Skin epidermis (tissue), 12 donors: ENCODE measurements at regions not wholly inside any gene's neighbourhood (a gene's known extent, or its start where the extent isn't known, plus 50 kb on each side); places are given as distances from the start of the nearest gene placed in this dataset.
"Not testable (repeated sequence)": the region's sequence is repeated elsewhere in the genome, so short reads cannot be mapped to it uniquely, and the experiment has no call there.

Source experiments
- H3K27ac ChIP-seq, 21 experiments: fragments of 200-600 bp; sonication (generic) in 11 of 21; one replicate each; pipeline ENCODE4 v1.5.0; 2020; ENCODE audit warnings: mild to moderate bottlenecking in 3 of 21, inconsistent platforms in 2 of 21, moderate library complexity in 2 of 21
- H3K4me3 ChIP-seq, 7 experiments: fragments of 200-600 bp; sonication (generic) in 2 of 7; one replicate each; pipeline ENCODE4 v1.5.0; 2020; ENCODE audit warnings: inconsistent platforms in 2 of 7, mild to moderate bottlenecking in 2 of 7, moderate library complexity in 1 of 7

GRCh38 chr1:29417147-29417858, 181.0 kb downstream of the PTPRU start:
- Histone ChIP-seq H3K4me3 (no peak overlapping the region), H3K27ac (no peak overlapping the region)

- Histone ChIP-seq H3K27ac (no peak overlapping the region), H3K4me3 (no peak overlapping the region)
These were observed 180.2 kb downstream of the PTPRU start for GRCh38 chr1:29416267-29417146.

GRCh38 chr1:29415861-29416260, 179.5 kb downstream of the PTPRU start:
- H3K27ac ChIP-seq = no peak overlapping the region
- no peak overlapping the region for H3K4me3 ChIP-seq

GRCh38 chr1:29415156-29415830, 179.0 kb downstream of the PTPRU start:
- Histone ChIP-seq H3K27ac (no peak overlapping the region), H3K4me3 (no peak overlapping the region)

- Histone ChIP-seq H3K27ac (no peak overlapping the region), H3K4me3 (no peak overlapping the region)
These were observed 177.8 kb downstream of the PTPRU start for GRCh38 chr1:29414086-29414485.

- no peak overlapping the region for H3K4me3 ChIP-seq
- no peak overlapping the region for H3K27ac ChIP-seq
These were observed 177.3 kb downstream of the PTPRU start for GRCh38 chr1:29413661-29414060.

- Histone ChIP-seq H3K27ac (peak overlapping the region in 1 of 21 experiments; percentile 14), H3K4me3 (no peak overlapping the region)
These were observed 176.3 kb downstream of the PTPRU start for GRCh38 chr1:29412591-29412990.

- H3K27ac ChIP-seq = no peak overlapping the region
- no peak overlapping the region for H3K4me3 ChIP-seq
These were observed 174.2 kb downstream of the PTPRU start for GRCh38 chr1:29410476-29410875.

GRCh38 chr1:29409616-29410015, 173.3 kb downstream of the PTPRU start:
- no peak overlapping the region for H3K27ac ChIP-seq

GRCh38 chr1:29408831-29409605, 172.7 kb downstream of the PTPRU start:
- H3K27ac ChIP-seq = no peak overlapping the region
- H3K4me3 ChIP-seq = no peak overlapping the region

More at GRCh38 chr1:29409616-29410015, 173.3 kb downstream of the PTPRU start:
- no peak overlapping the region for H3K4me3 ChIP-seq

GRCh38 chr1:29406814-29407213, 170.5 kb downstream of the PTPRU start:
- Histone ChIP-seq H3K4me3 (no peak overlapping the region), H3K27ac (no peak overlapping the region)

GRCh38 chr1:29400203-29400602, 163.9 kb downstream of the PTPRU start:
- not testable (repeated sequence) for H3K4me3 ChIP-seq

GRCh38 chr1:29399465-29399864, 163.1 kb downstream of the PTPRU start:
- H3K27ac ChIP-seq = no peak overlapping the region

More at GRCh38 chr1:29400203-29400602, 163.9 kb downstream of the PTPRU start:
- not testable (repeated sequence) for H3K27ac ChIP-seq

GRCh38 chr1:29398431-29398830, 162.1 kb downstream of the PTPRU start:
- Histone ChIP-seq H3K4me3 (no peak overlapping the region), H3K27ac (no peak overlapping the region)

More at GRCh38 chr1:29399465-29399864, 163.1 kb downstream of the PTPRU start:
- H3K4me3 ChIP-seq = no peak overlapping the region

GRCh38 chr1:29397981-29398380, 161.7 kb downstream of the PTPRU start:
- peak overlapping the region in 1 of 21 experiments; percentile 65 for H3K27ac ChIP-seq
- H3K4me3 ChIP-seq = no peak overlapping the region

- no peak overlapping the region for H3K4me3 ChIP-seq
These were observed 160.9 kb downstream of the PTPRU start for GRCh38 chr1:29397256-29397590.

GRCh38 chr1:29396438-29397255, 160.3 kb downstream of the PTPRU start:
- Histone ChIP-seq H3K4me3 (no peak overlapping the region), H3K27ac (no peak overlapping the region)

More at GRCh38 chr1:29397256-29397590, 160.9 kb downstream of the PTPRU start:
- H3K27ac ChIP-seq = no peak overlapping the region

- H3K4me3 ChIP-seq = no peak overlapping the region
- no peak overlapping the region for H3K27ac ChIP-seq
These were observed 159.6 kb downstream of the PTPRU start for GRCh38 chr1:29395736-29396437.
